HG02943 (cell line): ENCODE measurements at regions not wholly inside any gene's neighbourhood (a gene's known extent, or its start where the extent isn't known, plus 50 kb on each side); places are given as distances from the start of the nearest gene placed in this dataset.
"Not testable (repeated sequence)": the region's sequence is repeated elsewhere in the genome, so short reads cannot be mapped to it uniquely, and the experiment has no call there.

Experiments
- ATAC-seq: cut with Tn5 transposase; IDR thresholded peaks from one replicate; pipeline ENCODE4 v1.9.1; 2021; ENCODE audit warnings: mild to moderate bottlenecking, low read depth, moderate library complexity; ENCODE audit not compliant: unreplicated experiment

DNA sequence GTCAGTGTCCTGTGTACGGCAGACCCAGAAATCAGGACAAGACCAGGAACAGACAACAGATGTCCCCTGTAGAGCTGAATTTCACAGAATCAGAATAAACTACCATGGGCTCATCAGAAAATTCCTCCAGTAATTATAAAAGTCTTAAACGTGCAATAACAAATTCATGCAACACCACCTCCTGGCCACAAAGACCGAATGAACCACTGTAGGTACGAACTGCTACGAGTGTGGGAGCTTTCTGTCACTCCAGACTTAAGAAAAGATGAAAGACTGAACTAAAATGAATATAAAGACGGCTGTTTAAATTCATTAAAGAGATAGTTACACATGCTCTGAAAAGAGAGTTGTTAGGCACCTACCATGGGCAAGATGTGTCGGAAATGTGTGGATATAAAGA lies 333.5 kb downstream of the RRAGC start:
- ATAC-seq: no peak

DNA sequence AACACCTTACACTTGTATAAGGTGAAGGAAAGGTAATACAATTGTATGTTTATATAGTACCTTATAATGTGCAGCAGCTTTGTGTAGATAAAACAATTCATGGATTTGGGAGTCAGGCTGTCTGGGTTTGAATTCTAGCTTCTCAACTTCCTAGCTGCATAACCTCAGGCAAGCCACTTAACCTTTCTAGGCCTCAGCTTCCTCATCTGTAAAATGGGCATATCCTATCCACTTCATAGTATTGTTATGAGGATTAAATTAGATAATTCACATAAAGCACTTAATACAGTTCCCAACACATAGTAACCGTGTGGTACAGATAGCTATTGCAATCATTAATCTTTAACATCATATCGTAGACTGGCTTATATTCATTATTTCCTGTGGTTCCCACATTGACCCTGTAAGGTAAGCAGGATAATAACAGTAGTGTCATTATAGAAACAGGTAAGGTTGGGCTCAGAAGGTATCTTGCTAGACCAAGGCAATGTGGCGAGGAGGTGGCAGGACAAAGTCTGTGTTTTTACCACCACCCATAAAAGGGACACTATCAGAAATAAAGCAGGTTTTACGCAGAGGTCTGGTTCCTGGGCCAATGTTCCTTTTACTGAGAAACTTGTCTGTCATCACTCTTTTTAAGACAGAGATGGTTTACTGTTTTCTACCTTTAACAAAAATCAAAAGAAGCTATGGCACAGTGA lies 334.1 kb downstream of the RRAGC start:
- ATAC-seq: no peak

DNA sequence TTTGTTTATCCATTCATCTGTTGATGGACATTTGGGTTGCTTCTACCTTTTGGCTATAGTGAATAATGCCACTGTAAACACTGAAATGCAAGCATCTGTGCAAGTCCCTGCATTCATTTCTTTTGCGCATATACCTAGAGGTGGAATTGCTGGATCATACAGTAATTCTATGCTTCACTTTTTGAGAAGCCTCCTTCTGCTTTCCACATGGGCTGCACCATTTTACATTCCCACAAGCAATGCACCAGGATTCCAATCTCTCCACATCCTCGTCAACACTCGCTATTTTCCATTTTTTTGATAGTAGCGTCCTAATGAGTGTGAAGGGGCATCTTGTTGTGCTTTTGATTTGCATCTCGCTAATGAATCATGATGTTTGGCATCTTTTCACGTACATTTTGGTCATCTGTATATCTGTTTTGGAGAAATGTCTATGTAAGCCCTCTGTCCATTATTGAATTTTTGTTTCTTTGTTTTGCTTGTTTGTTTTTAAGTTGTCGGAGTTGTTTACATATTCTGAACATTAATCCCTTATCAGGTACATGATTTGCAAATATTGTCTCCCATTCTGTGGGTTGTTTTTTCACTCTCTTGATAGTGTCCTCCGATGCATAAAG lies 335.4 kb downstream of the RRAGC start:
- no peak for ATAC-seq

DNA sequence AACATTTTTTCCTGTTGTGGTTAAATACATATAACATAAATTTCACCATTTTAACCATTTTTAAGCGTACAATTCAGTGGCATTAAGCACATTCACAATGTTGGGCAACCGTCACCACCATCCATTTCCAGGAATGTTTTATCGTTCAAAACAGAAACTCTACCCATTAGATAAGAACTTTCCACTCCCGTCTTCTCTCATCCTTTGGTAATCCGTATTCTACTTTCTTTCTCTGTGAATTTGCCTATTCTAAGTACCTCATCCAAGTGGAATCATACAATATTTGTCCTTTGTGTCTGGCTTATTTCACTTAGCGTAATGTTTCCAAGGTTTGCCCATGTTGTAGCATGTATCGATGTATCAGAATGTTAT lies 336.0 kb downstream of the RRAGC start:
- no peak for ATAC-seq

DNA sequence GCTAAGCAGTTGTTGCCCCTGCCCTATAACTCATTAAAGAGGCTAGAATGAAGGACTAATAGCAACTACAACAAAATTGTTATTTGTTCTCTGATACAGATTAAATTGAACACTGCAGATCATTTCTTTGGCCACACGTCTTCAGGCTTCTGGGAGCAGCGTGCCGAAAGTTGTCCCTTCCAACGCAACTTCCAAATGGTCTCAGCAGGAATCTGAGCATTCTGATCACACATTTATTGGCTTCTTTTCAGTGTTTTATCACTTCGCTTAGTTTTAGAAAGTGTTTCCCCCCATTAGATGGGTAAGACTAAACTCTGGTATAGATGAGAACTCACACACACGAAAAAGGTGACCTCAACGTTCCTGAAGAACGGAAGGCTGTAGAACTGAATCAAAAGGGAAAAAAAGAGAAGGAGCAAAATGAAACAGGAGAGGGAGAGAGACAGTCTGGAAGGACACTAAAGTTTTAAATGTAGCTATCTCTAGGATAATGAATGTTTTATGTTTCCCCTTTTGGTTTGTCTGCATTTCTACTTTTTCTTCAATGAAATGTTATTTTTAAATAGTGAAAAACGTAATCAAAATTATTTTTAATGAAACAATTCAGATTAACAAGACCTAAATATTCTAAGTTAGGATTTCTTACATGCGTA lies 336.5 kb downstream of the RRAGC start:
- ATAC-seq: no peak

DNA sequence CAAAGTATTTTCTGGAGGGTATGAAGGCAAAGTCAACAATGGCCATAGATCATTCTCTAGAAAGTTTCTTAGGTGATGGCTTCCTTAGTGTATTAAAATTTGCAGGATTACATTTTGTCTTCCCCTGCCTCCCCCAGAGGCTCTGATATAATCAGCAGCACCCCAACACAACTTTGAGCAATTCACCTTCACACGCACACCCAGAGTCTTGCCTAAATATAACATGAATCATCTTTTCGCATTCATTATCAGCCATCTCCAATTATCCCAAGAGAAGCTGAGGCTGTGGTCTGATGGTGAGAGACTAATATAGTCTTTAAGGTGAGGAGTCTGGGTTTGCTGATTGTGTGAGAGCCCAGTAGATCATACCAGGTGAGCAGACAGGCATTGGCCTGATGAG lies 343.0 kb downstream of the RRAGC start:
- no peak for ATAC-seq

DNA sequence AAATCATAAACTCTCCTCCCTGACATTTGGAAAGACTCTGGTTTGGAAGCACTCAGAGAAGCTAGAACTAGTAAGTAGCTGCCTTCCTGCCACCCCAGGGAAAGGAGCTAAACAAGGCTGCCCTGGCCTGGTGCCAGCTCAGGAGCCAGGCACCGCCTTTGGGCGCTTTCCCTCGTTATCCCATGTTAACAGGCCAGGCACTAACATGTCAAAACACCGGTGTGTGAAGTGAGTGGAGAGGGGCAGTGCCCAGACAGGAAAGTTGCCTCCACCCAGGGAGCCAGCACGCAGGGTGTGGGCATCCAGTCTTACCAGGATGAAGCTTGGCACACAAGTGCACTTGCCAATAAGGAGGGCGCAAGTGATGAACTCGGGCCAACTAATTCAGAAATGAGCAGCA lies 346.8 kb downstream of the RRAGC start:
- ATAC-seq: no peak

DNA sequence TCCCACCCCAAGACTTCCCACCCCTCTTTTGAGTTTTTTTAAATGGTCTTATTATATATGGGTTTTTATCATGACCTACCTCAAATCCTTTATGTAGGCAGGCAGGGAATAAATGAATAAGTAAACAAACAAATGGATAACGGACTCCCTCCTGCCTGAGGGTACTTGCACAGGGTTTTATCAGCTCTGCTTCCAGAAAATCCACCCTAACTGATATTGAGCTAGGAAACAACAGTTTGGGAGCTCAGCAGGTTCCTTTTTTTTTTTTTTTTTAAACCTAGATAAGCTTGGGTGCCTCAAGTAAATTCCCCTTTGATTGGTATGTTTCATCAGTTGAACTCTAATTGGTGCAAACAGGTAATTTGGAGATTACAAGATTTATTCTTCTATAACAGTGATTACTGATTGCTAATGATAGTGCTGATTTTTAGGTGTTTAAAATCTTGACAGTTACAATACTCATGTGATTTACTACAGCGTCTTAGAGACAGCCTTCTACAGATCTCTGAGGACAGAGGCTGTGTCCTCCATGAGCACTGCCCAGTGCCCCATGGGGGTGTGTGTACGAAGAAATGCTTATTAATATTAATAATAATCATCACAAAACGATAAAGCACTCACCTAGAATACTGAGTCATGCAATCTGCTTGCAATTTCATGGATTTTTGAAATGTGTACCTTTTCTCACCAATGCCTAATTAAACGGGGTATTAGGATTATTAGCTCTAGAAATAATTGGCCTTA lies 347.4 kb downstream of the RRAGC start:
- no peak for ATAC-seq

DNA sequence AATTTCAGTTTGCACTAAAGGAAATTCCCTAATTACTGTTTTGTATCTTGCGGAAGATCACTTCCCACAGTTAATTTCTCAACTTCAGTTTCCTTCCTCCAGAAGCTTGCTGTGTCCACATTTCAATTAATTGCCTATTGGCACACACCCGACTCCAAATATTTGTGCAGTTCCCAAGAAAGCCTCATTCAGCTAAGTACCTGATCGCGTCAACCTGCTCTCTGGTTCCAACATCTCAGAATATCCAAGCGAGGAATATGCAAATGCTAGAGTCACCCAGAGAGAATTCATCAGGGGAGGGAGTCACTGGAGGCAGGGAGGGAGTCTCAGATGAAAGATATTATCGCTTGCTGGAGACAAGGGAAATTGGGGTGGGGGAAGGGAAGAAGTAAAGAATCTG lies 351.3 kb downstream of the RRAGC start:
- ATAC-seq: no peak

DNA sequence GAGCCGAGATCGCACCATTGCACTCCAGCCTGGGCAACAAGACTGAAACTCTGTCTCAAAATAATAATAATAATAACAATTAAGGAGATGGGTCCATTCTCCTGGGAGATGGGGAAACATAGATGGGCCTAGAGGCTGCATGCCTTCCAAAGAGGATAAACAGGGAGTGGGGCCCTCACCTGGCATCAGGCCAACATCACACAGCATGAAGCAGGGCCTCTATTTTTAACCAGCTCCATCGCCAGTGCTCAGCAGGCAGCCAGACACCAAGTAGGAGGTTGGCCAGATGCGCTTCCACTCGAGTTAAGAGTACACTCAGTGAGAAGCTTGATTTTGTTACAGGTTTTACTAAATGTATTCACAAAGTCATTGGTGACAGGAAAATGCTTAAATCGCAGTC lies 352.0 kb downstream of the RRAGC start:
- no peak for ATAC-seq

DNA sequence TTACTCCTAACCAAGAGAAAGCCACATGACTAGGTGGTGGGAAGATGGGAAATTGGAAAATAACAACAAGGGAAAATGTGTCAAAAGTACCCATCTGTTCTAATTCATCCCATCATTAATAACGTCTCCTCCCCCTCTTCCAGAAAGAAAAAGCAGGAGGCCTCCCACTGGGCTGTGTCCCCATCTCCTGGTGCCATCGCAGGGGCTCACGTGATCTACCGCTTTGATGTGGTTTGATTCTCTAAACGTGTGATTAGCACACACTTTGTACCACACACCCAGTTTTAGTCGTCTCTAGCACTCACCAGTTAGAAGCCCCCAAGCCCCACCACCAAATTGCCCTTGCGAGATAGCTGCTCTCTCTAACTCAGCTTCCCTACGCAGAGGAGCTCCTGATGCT lies 353.6 kb downstream of the RRAGC start:
- ATAC-seq: no peak

DNA sequence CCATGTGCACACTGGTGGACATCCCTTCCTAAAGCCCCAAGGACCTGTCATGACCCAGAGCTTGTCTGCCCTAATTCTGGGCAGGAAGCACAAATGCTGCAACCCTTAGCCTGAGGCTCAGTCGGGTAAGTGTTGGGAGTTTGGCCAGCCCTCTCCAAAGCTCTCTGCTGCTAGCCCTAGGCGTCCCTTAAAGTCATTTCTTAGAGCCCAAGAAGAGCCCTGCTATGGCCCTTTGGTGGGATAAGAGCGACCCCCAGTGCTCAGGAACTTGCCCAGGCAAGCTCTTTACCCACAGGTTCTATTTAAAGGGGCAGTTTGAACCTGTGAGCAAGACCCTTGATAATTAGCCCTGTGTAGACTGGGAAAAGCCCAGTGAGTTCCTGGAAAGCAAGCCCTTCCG lies 356.8 kb downstream of the RRAGC start:
- ATAC-seq: no peak

DNA sequence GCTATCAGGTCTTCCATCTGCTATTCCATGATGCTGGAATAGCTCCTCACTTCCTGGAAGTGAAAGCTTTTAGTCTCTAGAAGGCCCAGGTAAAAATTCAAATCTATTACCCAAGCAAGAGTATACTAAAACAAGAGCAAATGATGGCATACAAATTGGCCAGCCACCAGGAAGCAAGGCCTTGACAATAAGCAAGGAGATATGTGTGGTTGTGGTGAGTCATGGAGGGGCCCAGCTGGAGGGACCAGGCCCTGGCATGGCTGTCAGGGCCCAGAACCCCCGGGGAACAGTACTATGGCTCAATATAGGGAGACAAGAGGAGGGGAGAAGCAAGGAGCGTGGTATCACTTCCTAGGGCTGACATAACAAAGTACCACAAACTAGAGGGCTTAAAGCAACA lies 358.7 kb downstream of the RRAGC start:
- ATAC-seq: no peak

DNA sequence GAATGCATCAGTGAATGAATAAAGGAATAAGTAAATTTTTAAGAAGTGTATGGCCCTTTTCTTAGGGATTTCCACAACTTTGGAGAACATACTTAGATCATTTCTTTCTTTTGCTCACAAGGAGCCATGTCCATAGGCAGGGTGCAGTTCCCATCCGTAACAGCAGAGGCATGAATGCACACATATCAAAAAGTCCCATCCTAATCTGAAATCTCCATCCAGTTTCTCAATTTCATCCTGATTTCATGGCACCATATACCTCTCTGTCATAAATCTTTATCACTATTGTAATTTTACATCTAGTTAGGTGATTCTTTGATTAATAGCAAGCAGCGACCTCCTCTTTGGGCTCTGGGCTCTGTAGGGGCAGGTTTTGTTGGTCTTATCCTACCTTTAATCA lies 359.2 kb downstream of the RRAGC start:
- ATAC-seq: no peak

DNA sequence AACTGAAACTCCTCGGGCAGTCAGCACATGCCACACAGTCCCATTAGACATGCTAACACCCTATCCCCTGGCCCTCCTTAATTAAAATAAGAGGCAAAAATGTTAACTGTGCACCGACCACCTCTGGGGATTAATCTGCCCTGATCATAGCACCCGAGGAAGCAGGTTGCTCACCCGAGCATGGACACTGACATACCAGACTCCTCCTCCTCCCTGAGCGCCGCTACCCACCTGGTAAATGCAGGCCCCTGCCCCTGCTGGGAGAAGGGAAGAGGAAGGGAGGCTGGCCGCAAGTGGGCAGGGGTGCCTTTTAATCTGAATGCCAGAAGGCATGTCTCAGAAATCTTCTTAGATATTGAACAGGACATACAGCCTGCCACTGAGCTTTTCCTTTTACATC lies 360.9 kb downstream of the RRAGC start:
- no peak for ATAC-seq

DNA sequence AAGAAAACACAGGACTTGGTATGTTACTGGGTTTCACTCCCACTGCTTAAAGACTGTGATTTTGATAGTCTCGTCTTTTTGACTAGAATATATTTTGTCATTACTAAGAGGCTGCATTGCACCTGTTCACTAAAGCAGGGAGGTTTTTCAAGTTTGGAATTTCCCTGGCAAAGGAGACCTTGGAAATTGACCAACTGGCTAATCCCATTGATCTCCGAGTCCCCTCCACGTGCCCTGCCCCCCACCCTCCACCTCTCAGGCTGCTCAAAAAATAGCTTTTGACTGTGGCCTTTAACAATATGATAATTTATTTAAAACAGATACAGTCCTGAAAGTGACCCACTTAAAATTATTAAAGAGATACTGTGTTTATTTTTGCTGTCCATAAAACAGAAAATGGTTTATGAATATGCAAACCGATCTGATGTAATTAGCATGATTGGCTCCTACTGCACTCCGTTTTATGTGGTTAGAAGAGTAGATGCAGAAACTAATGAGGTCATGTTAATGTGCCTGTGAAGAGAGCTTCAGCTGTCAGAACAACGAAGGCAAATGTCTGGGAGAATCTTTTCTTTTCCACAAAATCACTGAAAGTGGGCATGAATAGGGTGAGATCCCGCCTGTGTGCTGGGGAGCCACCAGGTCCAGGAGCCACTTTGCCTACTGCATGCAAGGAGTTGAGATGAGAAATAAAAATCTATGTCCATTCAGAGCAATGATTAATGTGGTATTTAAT lies 361.5 kb downstream of the RRAGC start:
- no peak for ATAC-seq

DNA sequence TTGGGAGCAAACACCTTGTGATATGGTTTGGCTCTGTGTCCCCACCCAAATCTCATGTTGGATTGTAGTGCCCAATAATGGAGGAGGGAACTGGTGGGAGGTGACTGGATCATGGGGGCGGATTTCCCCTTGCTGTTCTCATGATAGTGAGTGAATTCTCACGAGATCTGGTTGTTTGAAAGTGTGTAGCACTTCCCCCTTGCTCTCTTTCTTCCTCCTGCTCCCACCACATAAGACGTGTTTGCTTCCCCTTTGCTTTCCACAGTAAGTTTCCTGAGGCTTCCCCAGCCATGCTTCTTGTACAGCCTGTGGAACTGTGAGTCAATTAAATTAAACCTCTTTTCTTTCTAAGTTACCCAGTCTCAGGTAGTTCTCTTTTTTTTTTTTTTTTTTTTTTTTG lies 366.3 kb downstream of the RRAGC start:
- not testable (repeated sequence) for ATAC-seq

DNA sequence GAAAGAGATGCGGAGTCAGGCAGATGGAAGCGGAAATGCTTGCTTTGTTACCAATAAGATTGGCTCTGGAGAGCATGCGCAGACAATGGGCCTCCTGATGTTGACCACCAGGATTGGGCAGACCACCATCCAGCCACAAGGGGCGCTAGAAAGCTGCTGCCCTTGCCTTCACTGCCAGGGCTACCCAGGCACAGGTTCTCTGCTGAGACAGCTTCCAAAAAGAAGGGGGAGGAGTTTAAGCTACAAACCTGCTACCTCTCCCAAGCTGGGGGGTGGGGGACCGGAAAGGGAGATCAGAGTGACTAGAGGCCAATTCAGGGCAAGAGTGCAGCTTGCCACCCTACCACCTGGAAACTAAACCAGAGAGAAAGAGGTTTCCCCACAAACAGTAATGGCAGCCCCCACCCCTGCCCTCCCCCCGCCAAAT lies 369.7 kb downstream of the RRAGC start:
- ATAC-seq: no peak

DNA sequence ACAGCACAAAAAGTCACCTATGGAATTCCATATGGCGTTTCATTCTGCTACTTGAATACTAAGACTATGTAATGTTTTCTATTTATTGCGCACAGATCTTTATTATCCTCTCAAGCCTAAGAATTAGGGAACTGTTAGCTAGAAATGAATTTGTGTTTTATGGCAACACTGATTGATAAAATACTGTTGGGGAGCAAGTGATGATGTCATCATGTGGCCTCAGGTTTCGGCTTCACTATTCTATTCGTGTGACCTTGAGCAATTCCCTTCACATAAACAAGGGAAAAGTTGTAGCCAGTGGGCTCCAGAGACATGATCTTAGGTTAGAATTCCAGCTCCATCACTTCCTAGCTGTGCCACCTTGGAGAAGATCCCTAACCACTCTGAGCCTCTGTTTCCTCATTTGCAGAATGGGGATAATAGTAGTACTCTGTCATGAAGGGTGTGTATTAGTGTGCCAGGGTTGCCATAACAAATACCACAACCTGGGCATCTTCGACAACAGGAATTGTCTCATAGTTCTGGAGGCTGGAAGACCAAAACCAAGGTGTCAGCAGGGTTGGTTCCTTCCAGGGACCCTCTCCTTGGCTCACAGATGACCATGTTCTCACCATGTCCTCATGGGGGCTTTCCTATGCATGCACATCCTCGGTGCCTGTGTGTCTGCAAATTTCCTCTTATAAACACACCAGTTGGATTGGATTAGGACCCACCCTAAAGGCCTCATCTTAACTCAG lies 371.2 kb downstream of the RRAGC start:
- ATAC-seq: no peak

DNA sequence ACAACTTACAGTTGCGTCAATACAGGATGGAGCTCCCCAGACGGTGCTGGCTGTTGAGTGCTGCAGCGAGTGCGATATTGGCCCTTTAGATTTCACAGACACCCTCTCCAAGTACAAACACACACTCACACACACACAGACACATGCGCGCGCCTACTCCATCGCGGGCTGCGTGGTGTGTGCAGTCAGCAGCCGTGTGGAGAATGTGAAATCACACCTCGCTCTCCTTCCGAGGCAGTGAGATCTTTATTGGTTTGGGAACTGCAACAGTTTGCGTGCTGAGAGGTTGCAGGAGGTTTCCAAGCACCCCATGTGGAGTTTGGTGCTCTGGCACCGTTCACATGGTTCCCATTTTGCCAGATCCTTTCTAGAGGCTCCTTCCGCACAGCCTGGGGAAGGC lies 372.2 kb downstream of the RRAGC start:
- no peak for ATAC-seq
